Heart left ventricle (tissue), 16 donors: ENCODE measurements at regions not wholly inside any gene's neighbourhood (a gene's known extent, or its start where the extent isn't known, plus 50 kb on each side); places are given as distances from the start of the nearest gene placed in this dataset.

Experiments used
- ATAC-seq, 4 donors: fragments of 200-7000 bp; cut with Tn5 transposase; one replicate each; pipeline ENCODE4 v1.9.1; 2020 to 2022; ENCODE audit warnings: moderate library complexity in 4 of 4, mild to moderate bottlenecking in 3 of 4, moderate number of reproducible peaks in 1 of 4
- DNase-seq, 5 donors: peaks; one replicate each; pipeline ENCODE4 v3.0.0-alpha.2; 2020
- H3K27ac ChIP-seq, 12 donors: fragments of 200-600 bp; sonication (generic) in 4 of 12; one replicate each; pipeline versions ENCODE4 v1.5.0 to v1.8.0; 2016 to 2022; ENCODE audit warnings: mild to moderate bottlenecking in 2 of 12
- H3K27me3 ChIP-seq, 9 donors: fragments of 200-600 bp; sonication (generic) in 2 of 9; one replicate each; pipeline versions ENCODE4 v1.5.1 to v1.8.0; 2016 to 2022; ENCODE audit warnings: mild to moderate bottlenecking in 3 of 9
- H3K36me3 ChIP-seq, 9 donors: fragments of 200-600 bp; sonication (generic) in 2 of 9; one replicate each; pipeline versions ENCODE4 v1.5.0 to v1.8.0; 2018 to 2022; ENCODE audit warnings: mild to moderate bottlenecking in 2 of 9
- H3K4me1 ChIP-seq, 12 donors: fragments of 200-600 bp; sonication (generic) in 4 of 12; one replicate each; pipeline versions ENCODE4 v1.5.0 to v1.8.0; 2016 to 2022; ENCODE audit warnings: mild to moderate bottlenecking in 3 of 12
- H3K4me3 ChIP-seq, 12 donors: fragments of 200-600 bp; sonication (generic) in 4 of 12; one replicate each; pipeline versions ENCODE4 v1.5.0 to v1.8.0; 2017 to 2022; ENCODE audit warnings: mild to moderate bottlenecking in 9 of 12, moderate library complexity in 4 of 12
- H3K9me3 ChIP-seq, 12 donors: fragments of 200-600 bp; sonication (generic) in 4 of 12; one replicate each; pipeline versions ENCODE4 v1.5.0 to v1.8.0; 2016 to 2022; ENCODE audit warnings: mild to moderate bottlenecking in 1 of 12
- POLR2A ChIP-seq, 2 donors: fragments of 450-650 bp; IDR thresholded peaks; one replicate each; pipeline ENCODE4 v1.6.1; 2017; ENCODE audit warnings: antibody characterized with exemption in 2 of 2, mild to moderate bottlenecking in 2 of 2, moderate library complexity in 2 of 2
- WGBS, 4 donors: extraction: QIAGEN DNeasy Blood & Tissue Kit in 2 of 4; methylation state at CpG; one replicate each; pipeline versions ENCODE4 v1.1.5 to v1.1.7; 2013 to 2018; 5-methylcytosine and 5-hydroxymethylcytosine counted together
- intact Hi-C, 10 donors: fragments of 100-400 bp; cut with DNase I; formaldehyde crosslinking; loops; one replicate each; pipeline versions ENCODE4 v1.11.1 to v1.14.2; 2022
- TF ChIP-seq, protein P1 (sequence below), 12 donors: fragments of 200-600 bp; sonication (generic) in 4 of 12; IDR thresholded peaks; one replicate each; pipeline versions ENCODE4 v1.5.0 to v1.8.0; 2018 to 2022; ENCODE audit warnings: antibody characterized with exemption in 12 of 12, mild to moderate bottlenecking in 5 of 12
- donor health status: ischemic (EF 13 %, LVEDD 7.1; RV severe dilation, severe dysfunction).
- donor health status: healthy with polysubstance abuse.
- donor health status: DM: no; HTN: yes; CAD: no.
- donor health status: DM: no; HTN: no; CAD: no.
- donor health status: ischemic (EF 25% LVEDD 6.9; RV normal size, moderate dysfunction).
- donor health status: ischemic (EF 25% LVEDD 5.7; RV mildly dilated, moderate dysfunction).
- donor health status: healthy.
- donor health status: DM: yes; HTN: yes; CAD: no.
- donor health status: ischemic (EF 35%, LVEDD 5.7; RV mildly dilated, moderate dysfunction).
- donor health status: nonischemic (EF 11% LVEDD 7.7; RV severe dilation, severe dysfunction).
- donor health status: DM: yes; HTN: yes; CAD: no.
- donor health status: PGD.
- donor health status: ischemic (EF 29% LVEDD 5.4; RV normal size, mild dysfunction).
- donor health status: nonischemic (EF 23%, LVEDD 6.1; RV moderate dilation, normal function).

DNA sequence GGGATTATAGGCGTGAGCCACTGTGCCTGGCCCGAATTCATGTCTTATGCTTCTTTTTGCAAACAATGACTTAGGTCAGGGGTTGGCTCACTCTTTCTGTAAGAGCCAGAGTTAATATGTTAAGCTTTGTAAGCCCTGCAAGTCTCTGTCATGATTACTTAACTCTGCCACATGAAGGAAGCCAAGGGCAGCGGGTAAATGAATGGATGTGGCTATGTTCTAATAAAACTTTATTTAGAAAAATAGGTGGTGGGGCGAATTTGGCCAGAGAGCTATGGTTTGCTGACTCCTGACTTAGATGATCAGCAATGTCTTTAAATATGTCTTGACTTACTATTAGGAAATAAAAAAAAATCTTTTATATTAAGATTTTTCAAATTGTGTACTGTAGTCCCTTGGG lies 114.9 kb upstream of the ZFP64 start:
- H3K36me3 ChIP-seq: no peaks in the 10 kb centered on the region
- no peak for DNase-seq
- TF ChIP-seq, protein P1, sequence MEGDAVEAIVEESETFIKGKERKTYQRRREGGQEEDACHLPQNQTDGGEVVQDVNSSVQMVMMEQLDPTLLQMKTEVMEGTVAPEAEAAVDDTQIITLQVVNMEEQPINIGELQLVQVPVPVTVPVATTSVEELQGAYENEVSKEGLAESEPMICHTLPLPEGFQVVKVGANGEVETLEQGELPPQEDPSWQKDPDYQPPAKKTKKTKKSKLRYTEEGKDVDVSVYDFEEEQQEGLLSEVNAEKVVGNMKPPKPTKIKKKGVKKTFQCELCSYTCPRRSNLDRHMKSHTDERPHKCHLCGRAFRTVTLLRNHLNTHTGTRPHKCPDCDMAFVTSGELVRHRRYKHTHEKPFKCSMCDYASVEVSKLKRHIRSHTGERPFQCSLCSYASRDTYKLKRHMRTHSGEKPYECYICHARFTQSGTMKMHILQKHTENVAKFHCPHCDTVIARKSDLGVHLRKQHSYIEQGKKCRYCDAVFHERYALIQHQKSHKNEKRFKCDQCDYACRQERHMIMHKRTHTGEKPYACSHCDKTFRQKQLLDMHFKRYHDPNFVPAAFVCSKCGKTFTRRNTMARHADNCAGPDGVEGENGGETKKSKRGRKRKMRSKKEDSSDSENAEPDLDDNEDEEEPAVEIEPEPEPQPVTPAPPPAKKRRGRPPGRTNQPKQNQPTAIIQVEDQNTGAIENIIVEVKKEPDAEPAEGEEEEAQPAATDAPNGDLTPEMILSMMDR (IDR thresholded peaks at IDR 0.05): no peak
- no peak for TF ChIP-seq POLR2A (IDR thresholded peaks at IDR 0.05)
- 93 to 99% (median 95%) methylated on average over 4 of the region's 4 CpGs for WGBS, 4 donors
- intact Hi-C loops: no loop called here
- H3K4me1 ChIP-seq: peaks cover 0 to 4% (median 0%) of the 10 kb centered on the region in 12 donors
- no peak overlapping the region for H3K4me3 ChIP-seq
- H3K27ac ChIP-seq: no peak overlapping the region
- peaks cover 0 to 3% (median 0%) of the 10 kb centered on the region in 9 donors for H3K27me3 ChIP-seq
- ATAC-seq: no peak
- no peaks in the 10 kb centered on the region for H3K9me3 ChIP-seq

DNA sequence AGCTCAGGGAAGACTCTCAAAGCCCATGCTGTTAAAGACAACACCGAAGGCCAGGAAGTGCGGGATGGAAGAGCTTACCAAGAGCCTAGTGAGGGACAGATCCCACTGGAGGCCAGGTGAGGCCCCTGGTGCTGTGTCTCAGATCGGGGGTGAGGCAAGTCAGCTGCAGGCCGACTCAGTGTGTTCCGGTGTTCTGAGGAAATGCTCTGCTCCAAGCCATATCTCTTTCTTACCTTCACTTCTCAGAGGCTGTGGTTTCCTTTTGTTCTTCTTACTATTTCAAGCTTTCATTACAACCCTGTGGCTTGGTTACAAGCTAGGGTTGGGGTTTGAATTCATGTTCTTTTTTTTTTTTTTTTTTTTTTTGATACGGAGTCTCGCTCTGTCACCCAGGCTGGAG lies 114.3 kb upstream of the ZFP64 start:
- ATAC-seq: no peak
- DNase-seq: no peak
- TF ChIP-seq, protein P1 (IDR thresholded peaks at IDR 0.05): no peak
- TF ChIP-seq POLR2A (IDR thresholded peaks at IDR 0.05): no peak
- no peaks in the 10 kb centered on the region for H3K9me3 ChIP-seq
- intact Hi-C loops: no loop called here
- no peaks in the 10 kb centered on the region for H3K4me1 ChIP-seq
- peaks cover 0 to 3% (median 0%) of the 10 kb centered on the region in 9 donors for H3K27me3 ChIP-seq
- H3K4me3 ChIP-seq: no peak overlapping the region
- 71 to 95% (median 87%) methylated on average over 7 of the region's 7 CpGs for WGBS, 4 donors
- H3K27ac ChIP-seq: no peak overlapping the region
- no peaks in the 10 kb centered on the region for H3K36me3 ChIP-seq

DNA sequence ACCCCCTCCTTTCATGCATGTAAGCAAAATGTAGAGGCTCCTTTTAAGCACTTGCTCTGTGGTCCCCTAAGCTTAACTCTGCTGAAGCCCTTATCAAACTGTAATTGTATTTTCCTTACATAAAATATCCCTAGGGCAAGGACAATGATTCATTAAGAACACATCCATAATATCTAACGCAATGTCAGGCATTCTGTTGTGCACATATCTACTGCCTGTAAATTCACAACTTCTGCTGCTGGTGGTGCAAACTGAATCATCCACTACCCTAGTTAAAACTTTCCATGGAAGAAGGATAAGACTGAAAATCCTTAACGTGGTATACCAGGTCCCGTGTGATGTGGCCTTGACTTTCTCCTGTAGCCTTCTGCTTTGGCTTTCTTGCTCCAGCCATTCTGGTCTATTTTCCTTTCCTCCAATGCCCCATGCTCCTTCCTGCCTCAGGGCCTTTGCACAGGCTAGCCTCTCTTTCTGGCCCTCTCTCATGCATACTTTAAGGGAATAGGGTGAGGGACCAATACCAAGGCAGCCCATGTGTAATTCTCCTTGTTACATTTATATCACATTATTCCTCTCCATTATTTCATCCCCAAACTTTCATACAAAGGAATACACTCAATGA lies 113.6 kb upstream of the ZFP64 start:
- no peak for DNase-seq
- no peak for ATAC-seq
- Histone ChIP-seq H3K4me1 (no peaks in the 10 kb centered on the region), H3K27me3 (peaks cover 0 to 3% (median 0%) of the 10 kb centered on the region in 9 donors), H3K9me3 (no peaks in the 10 kb centered on the region), H3K36me3 (no peaks in the 10 kb centered on the region), H3K27ac (no peak overlapping the region), H3K4me3 (no peak overlapping the region)
- 89 to 93% (median 92%) methylated on average over 3 of the region's 3 CpGs for WGBS, 4 donors
- no peak for TF ChIP-seq POLR2A (IDR thresholded peaks at IDR 0.05)
- TF ChIP-seq, protein P1 (IDR thresholded peaks at IDR 0.05): no peak
- intact Hi-C loops: no loop called here

DNA sequence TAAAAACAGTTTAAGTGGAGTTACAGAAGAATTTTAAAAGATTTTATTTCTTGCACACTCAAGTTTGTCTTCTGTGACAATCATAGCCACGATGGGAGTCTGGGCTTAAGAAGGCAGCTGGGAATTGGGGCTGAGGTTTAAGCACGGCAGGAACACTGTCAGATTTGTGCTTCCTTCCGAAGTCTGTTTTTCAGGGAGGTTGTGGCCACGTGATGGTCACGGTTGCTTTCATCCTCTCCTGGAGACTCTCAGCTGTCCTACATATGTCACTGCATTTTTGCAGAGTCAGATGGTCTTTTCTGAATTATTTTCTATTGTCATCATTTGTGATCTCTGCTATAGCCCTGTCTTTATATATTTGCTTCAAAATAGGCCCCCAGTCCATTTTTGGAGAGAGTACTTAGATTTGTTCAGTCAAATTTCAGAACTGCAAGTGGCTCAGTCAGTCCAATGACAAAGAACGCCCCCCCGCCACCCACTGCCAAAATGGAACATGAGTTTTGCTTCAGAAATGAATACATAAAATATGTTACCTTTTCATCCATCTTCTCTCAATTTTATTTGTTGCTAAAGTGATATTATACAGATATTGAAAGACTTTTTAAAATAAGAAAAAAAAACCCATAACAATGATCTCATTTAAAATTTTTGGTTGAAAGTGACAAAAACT lies 111.8 kb upstream of the ZFP64 start:
- DNase-seq: no peak
- no peaks in the 10 kb centered on the region for H3K4me1 ChIP-seq
- H3K4me3 ChIP-seq: no peak overlapping the region
- 58 to 67% (median 66%) methylated on average over 7 of the region's 7 CpGs for WGBS, 4 donors
- TF ChIP-seq, protein P1 (IDR thresholded peaks at IDR 0.05): no peak
- no peak for TF ChIP-seq POLR2A (IDR thresholded peaks at IDR 0.05)
- no peaks in the 10 kb centered on the region for H3K36me3 ChIP-seq
- no peaks in the 10 kb centered on the region for H3K9me3 ChIP-seq
- no peak for ATAC-seq
- intact Hi-C loops: no loop called here
- H3K27ac ChIP-seq: no peak overlapping the region
- H3K27me3 ChIP-seq: peaks cover 0 to 3% (median 0%) of the 10 kb centered on the region in 9 donors
